ENCODE measurements at regions not wholly inside any gene's neighbourhood (a gene's known extent, or its start where the extent isn't known, plus 50 kb on each side); places are given as distances from the start of the nearest gene placed in this dataset.

GRCh38 chr12:89185181-89185580 is 167.1 kb downstream of the DUSP6 start:
- no peak for TF ChIP-seq CTCF (conservative IDR thresholded peaks at IDR 0.05; ENCODE audit: low read depth, low read length)
- no peak for DNase-seq (ENCODE audit: low read depth)
- H3K4me3 ChIP-seq (ENCODE audit: low read depth, low read length), result no peak overlapping the region

- peak; percentile 85 for DNase-seq (ENCODE audit: low read depth)
- no peak overlapping the region for H3K4me3 ChIP-seq (ENCODE audit: low read depth, low read length)
- TF ChIP-seq CTCF (conservative IDR thresholded peaks at IDR 0.05; ENCODE audit: low read depth, low read length), result no peak
Observed at GRCh38 chr12:89183985-89184435, 168.3 kb downstream of the DUSP6 start.

- no peak for TF ChIP-seq CTCF (conservative IDR thresholded peaks at IDR 0.05; ENCODE audit: low read depth, low read length)
- DNase-seq (ENCODE audit: low read depth), result peak; percentile 91
- no peak overlapping the region for H3K4me3 ChIP-seq (ENCODE audit: low read depth, low read length)
Observed at GRCh38 chr12:89181271-89181920, 170.9 kb downstream of the DUSP6 start.

GRCh38 chr12:89180496-89180895 is 171.8 kb downstream of the DUSP6 start:
- TF ChIP-seq CTCF (conservative IDR thresholded peaks at IDR 0.05; ENCODE audit: low read depth, low read length), result no peak
- no peak overlapping the region for H3K4me3 ChIP-seq (ENCODE audit: low read depth, low read length)
- no peak for DNase-seq (ENCODE audit: low read depth)

GRCh38 chr12:89179983-89180382 is 172.3 kb downstream of the DUSP6 start:
- peak; percentile 98 for DNase-seq (ENCODE audit: low read depth)
- TF ChIP-seq CTCF (conservative IDR thresholded peaks at IDR 0.05; ENCODE audit: low read depth, low read length), result no peak
- no peak overlapping the region for H3K4me3 ChIP-seq (ENCODE audit: low read depth, low read length)

GRCh38 chr12:89179245-89179644 is 173.1 kb downstream of the DUSP6 start:
- DNase-seq (ENCODE audit: low read depth), result no peak
- TF ChIP-seq CTCF (conservative IDR thresholded peaks at IDR 0.05; ENCODE audit: low read depth, low read length), result no peak
- no peak overlapping the region for H3K4me3 ChIP-seq (ENCODE audit: low read depth, low read length)

GRCh38 chr12:89177802-89178395 is 174.4 kb downstream of the DUSP6 start:
- no peak for TF ChIP-seq CTCF (conservative IDR thresholded peaks at IDR 0.05; ENCODE audit: low read depth, low read length)
- DNase-seq (ENCODE audit: low read depth), result no peak
- H3K4me3 ChIP-seq (ENCODE audit: low read depth, low read length), result no peak overlapping the region
